Epithelial cell of proximal tubule (primary cell): ENCODE measurements at regions not wholly inside any gene's neighbourhood (a gene's known extent, or its start where the extent isn't known, plus 50 kb on each side); places are given as distances from the start of the nearest gene placed in this dataset.
"Not testable (repeated sequence)": the region's sequence is repeated elsewhere in the genome, so short reads cannot be mapped to it uniquely, and the experiment has no call there.

Experiments
- DNase-seq: peaks from one replicate; pipeline ENCODE4 v3.0.0-alpha.2; 2011; ENCODE audit warnings: low read depth
- H3K4me3 ChIP-seq: 2 replicates; pipeline ENCODE4 v1.5.1; 2011; ENCODE audit warnings: low read depth, mild to moderate bottlenecking, low read length
- CTCF ChIP-seq: conservative IDR thresholded peaks from 2 replicates; pipeline ENCODE4 v1.5.1; 2012; ENCODE audit warnings: low read depth, mild to moderate bottlenecking, low read length

GRCh38 chr4:60378010-60378409 is 822.1 kb upstream of the ADGRL3 start:
- no peak for TF ChIP-seq CTCF
- H3K4me3 ChIP-seq = no peak overlapping the region
- DNase-seq = no peak

- TF ChIP-seq CTCF = no peak
- H3K4me3 ChIP-seq = no peak overlapping the region
- DNase-seq = no peak
Observed at GRCh38 chr4:60384516-60384915, 815.6 kb upstream of the ADGRL3 start.

- no peak for DNase-seq
- no peak overlapping the region for H3K4me3 ChIP-seq
- TF ChIP-seq CTCF = no peak
Observed at GRCh38 chr4:60389633-60390032, 810.5 kb upstream of the ADGRL3 start.

- no peak overlapping the region for H3K4me3 ChIP-seq
- no peak for TF ChIP-seq CTCF
- no peak for DNase-seq
Observed at GRCh38 chr4:60396341-60397049, 803.6 kb upstream of the ADGRL3 start.

GRCh38 chr4:60400593-60400992 is 799.5 kb upstream of the ADGRL3 start:
- DNase-seq = no peak
- no peak for TF ChIP-seq CTCF

GRCh38 chr4:60404027-60404426 is 796.1 kb upstream of the ADGRL3 start:
- no peak overlapping the region for H3K4me3 ChIP-seq
- DNase-seq = no peak
- TF ChIP-seq CTCF = no peak

More at GRCh38 chr4:60400593-60400992, 799.5 kb upstream of the ADGRL3 start:
- no peak overlapping the region for H3K4me3 ChIP-seq

GRCh38 chr4:60422439-60422838 is 777.7 kb upstream of the ADGRL3 start:
- no peak for DNase-seq
- TF ChIP-seq CTCF = no peak
- H3K4me3 ChIP-seq = no peak overlapping the region

- DNase-seq, H3K4me3 ChIP-seq: not testable (repeated sequence)
Observed at GRCh38 chr4:60423573-60424184, 776.4 kb upstream of the ADGRL3 start.
